ENCODE measurements at regions not wholly inside any gene's neighbourhood (a gene's known extent, or its start where the extent isn't known, plus 50 kb on each side); places are given as distances from the start of the nearest gene placed in this dataset.
"Not testable (repeated sequence)": the region's sequence is repeated elsewhere in the genome, so short reads cannot be mapped to it uniquely, and the experiment has no call there.

GRCh38 chr1:60703155-60703554, 379.2 kb upstream of the NFIA start:
- no peak for DNase-seq

GRCh38 chr1:60699325-60699724, 383.0 kb upstream of the NFIA start:
- DNase-seq: no peak

GRCh38 chr1:60697204-60697994, 385.0 kb upstream of the NFIA start:
- DNase-seq: no peak

- no peak for DNase-seq
Measured at GRCh38 chr1:60696512-60696911, 385.8 kb upstream of the NFIA start.

- DNase-seq: no peak
Measured at GRCh38 chr1:60695716-60696171, 386.6 kb upstream of the NFIA start.

GRCh38 chr1:60694980-60695379, 387.4 kb upstream of the NFIA start:
- no peak for DNase-seq

- DNase-seq: no peak
Measured at GRCh38 chr1:60692031-60692430, 390.3 kb upstream of the NFIA start.

GRCh38 chr1:60688221-60688620, 394.1 kb upstream of the NFIA start:
- not testable (repeated sequence) for DNase-seq

- DNase-seq: no peak
Measured at GRCh38 chr1:60681095-60681860, 401.1 kb upstream of the NFIA start.

- DNase-seq: no peak
Measured at GRCh38 chr1:60679524-60680375, 402.6 kb upstream of the NFIA start.

GRCh38 chr1:60678802-60679201, 403.6 kb upstream of the NFIA start:
- no peak for DNase-seq

GRCh38 chr1:60678391-60678790, 404.0 kb upstream of the NFIA start:
- no peak for DNase-seq

- DNase-seq: no peak
Measured at GRCh38 chr1:60672449-60672848, 409.9 kb upstream of the NFIA start.

GRCh38 chr1:60670302-60670701, 412.1 kb upstream of the NFIA start:
- DNase-seq: no peak

GRCh38 chr1:60668585-60668984, 413.8 kb upstream of the NFIA start:
- DNase-seq: no peak

- no peak for DNase-seq
Measured at GRCh38 chr1:60665311-60665710, 417.1 kb upstream of the NFIA start.

GRCh38 chr1:60664086-60664625, 418.2 kb upstream of the NFIA start:
- DNase-seq: no peak

- no peak for DNase-seq
Measured at GRCh38 chr1:60662486-60663044, 419.8 kb upstream of the NFIA start.

GRCh38 chr1:60657926-60658325, 424.4 kb upstream of the NFIA start:
- DNase-seq: no peak

GRCh38 chr1:60655679-60656355, 426.5 kb upstream of the NFIA start:
- DNase-seq: no peak

- DNase-seq: not testable (repeated sequence)
Measured at GRCh38 chr1:60640033-60640551, 442.3 kb upstream of the NFIA start.

GRCh38 chr1:60639287-60639686, 443.1 kb upstream of the NFIA start:
- no peak for DNase-seq
